CD4-positive, alpha-beta T cell treated with Interleukin-4 for 1 hour (primary cell): ENCODE measurements at regions not wholly inside any gene's neighbourhood (a gene's known extent, or its start where the extent isn't known, plus 50 kb on each side); places are given as distances from the start of the nearest gene placed in this dataset.
"Not testable (repeated sequence)": the region's sequence is repeated elsewhere in the genome, so short reads cannot be mapped to it uniquely, and the experiment has no call there.

Source experiments
- DNase-seq, 2 donors: peaks; one replicate each; pipeline ENCODE4 v3.0.0-alpha.2; 2020 to 2022

- DNase-seq = no peak
Measured at GRCh38 chr5:62132276-62132675, 173.7 kb upstream of the KIF2A start.

GRCh38 chr5:62133426-62133825 lies 172.6 kb upstream of the KIF2A start:
- no peak for DNase-seq

DNA sequence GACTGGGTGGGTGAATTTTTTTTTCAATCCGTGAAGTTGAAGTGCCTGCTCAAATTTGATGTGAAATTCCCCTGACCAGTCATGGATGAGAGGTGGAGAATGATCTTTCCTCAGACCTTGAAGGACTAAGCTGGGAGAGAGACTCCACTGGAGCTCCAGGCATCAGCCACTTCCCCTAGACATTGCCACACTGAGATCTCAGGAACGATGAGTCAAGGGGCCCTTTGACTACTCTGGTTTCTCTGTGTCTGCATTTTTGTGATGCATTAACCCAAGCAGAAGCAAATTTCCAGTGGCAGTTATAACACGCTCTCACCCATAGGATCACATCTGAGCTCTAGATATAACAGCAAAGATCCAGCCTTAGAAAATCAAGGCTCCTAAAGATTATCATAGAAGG lies 171.2 kb upstream of the KIF2A start:
- no peak for DNase-seq

- no peak for DNase-seq
Measured at GRCh38 chr5:62137628-62138027, 168.4 kb upstream of the KIF2A start.

DNA sequence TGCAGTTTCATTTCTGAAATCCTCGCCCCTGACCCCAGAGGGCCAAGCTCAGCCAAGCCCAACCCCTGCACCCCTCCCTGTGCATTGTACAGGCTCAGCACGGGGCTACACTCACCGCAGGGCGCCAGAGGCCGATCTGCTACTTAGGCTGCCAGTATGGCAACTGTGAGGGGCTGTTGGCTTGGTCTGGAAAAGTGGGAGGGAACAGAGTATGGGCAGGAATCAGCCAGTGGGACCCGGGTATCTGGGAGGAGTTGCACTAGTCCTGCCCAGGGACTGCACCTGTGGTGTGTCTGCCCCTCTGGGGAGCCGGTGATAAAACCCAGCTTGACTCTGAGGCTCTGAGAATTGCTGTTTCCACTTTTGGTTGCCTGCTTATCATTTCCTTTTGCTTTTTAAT lies 167.4 kb upstream of the KIF2A start:
- no peak for DNase-seq

DNA sequence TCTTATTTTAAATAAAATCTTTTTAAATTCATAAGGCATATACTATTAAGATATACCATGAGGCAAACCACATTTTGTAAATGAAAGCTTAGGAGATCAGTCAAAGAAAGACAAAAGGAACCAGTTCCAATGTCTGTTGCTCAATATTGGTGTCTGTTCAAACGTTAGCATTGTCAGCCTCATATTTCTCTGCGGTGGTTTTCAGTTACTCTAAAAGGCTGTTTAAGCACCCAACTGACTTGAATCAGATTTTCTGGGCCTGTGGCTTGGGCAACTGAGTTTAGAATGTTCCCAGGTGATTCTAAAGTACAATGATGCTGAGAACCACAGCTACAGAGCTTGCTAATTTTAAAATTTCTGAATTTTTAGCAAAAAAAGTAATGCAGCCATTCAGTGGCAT lies 166.3 kb upstream of the KIF2A start:
- no peak for DNase-seq

- DNase-seq = no peak
Measured at GRCh38 chr5:62142351-62142750, 163.7 kb upstream of the KIF2A start.

DNA sequence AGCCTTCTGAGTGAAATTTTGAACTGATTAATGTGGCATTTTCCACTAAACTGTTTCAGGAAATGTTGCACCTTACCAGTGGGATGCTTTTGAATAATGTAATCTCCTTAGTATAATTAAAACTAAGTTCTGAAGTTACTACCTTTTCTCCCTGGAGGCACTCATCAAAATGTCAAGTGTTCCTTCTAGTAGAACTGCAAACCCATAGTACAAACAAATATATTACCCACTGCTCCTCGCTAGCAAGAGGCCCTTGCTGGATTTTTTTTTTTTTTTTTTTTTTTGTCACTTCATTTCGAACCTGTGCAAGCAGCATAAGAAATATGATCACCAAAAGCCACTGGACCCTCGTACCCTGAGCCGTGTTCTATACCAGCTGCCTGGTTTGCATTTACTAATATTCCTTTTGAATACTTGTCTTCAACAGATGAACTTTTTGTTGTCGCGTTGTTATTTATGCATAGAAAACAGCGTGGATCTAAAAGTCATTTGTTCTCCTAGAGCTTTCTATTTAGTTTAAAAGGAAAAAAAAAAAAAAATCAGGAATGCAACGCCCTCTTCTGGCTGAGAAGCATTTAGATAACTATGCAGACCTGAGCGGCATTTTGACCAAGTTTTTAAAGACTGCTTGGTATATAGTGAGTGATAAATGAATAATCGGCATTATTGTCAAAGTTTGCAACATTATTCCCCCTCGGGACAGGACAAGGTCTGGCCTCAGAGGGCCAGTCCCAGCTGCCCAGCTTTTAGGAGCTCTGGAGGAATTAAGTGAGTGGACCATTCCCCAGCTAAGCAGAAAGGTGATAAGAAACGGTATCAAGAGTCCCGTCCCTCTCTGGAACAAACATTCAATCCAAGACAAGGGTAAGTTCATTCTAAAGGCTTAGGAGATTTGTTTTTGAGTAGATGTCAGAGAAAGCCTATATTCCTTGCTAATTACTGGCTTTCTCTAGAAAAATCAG lies 162.5 kb upstream of the KIF2A start:
- no peak for DNase-seq

DNA sequence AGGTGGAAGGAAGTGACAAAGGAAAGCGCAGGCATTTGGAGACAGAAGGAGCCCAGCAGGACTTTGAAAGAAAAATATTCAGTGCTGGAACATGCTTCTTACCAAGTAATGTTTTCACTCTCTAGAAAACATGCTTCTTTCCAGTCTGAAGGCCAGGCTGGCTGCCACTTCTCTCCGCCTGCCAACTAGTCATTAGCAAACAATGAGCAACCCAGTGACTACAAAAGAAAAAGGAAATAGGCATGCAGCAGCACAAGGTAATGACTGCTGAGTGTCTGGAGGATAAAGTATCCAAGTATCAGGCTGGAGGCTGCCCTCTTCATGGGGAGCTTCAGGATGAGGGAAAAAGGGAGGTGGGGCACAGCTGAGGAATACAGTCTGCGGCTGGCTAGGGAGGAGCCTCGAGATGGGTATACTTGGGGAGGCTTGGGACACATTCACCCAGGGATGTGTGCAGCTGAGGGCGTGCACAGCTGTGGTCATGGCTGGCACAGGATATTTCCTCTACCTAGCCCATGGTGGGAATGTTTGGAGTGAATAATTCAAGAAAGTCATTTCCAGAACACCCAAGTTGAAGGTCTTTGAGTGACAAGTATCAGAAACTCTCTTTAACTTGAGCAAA lies 161.5 kb upstream of the KIF2A start:
- DNase-seq = no peak

GRCh38 chr5:62149879-62150278 lies 156.1 kb upstream of the KIF2A start:
- no peak for DNase-seq

GRCh38 chr5:62152394-62153087 lies 153.5 kb upstream of the KIF2A start:
- no peak for DNase-seq

- no peak for DNase-seq
Measured at GRCh38 chr5:62154758-62155157, 151.2 kb upstream of the KIF2A start.

DNA sequence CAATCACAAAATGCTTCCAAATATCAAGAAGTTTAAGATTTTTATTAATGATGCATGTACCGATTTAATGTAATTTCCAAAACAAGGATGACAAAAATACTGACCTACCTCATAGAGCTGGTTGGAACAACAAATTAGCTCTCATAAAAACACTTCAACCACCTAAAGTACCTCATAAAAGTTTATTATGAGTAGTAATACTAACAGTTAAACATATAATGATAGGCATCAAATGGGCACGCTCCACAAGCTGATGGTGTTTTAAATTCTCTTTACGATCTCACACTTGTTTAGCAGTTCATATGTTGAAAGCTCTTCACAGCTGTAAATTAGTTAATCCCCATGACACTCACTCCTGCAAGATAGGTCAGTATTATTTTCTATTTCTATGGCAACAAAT lies 150.0 kb upstream of the KIF2A start:
- DNase-seq = no peak

- no peak for DNase-seq
Measured at GRCh38 chr5:62167561-62168057, 138.4 kb upstream of the KIF2A start.

- DNase-seq = no peak
Measured at GRCh38 chr5:62168506-62169281, 137.3 kb upstream of the KIF2A start.

DNA sequence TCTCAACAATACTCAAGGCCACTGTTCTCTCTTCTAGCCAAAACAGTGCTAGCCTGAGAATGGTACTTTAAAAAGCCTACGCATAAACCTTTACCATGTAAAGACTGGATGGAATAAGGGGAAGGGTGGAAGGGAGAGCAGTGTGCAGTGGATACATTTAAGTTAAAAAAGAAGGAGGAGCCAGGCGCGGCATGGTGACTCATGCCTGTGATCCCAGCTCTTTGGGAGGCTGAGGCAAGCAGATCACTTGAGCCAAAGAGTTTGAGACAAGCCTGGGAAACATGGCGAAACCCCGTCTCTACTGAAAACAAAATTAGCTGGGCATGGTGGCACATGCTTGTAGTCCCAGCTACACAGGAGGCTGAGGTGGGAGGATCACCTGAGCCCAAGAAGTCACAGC lies 127.7 kb upstream of the KIF2A start:
- DNase-seq = no peak

DNA sequence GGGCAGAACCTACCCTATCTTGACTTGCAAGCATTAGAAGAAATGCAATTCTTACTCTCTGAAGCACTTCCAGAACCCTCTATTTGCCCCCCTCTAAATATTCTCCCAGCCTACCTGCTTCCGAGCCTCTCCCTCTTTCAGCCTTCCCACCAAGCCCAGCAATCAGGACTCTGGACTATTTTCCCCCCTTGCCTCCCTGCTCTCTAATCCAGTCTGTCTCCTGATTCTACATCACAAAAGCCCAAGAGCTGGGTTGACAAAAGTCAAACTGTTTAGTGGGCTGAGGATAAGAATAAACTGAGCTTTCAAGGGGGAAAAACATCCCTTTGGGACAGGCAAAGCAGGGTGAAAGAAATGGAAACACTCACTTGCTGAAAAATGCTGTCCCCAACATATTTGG lies 123.2 kb upstream of the KIF2A start:
- no peak for DNase-seq

- no peak for DNase-seq
Measured at GRCh38 chr5:62183727-62184126, 122.3 kb upstream of the KIF2A start.

GRCh38 chr5:62184444-62184843 lies 121.6 kb upstream of the KIF2A start:
- DNase-seq = no peak

- no peak for DNase-seq
Measured at GRCh38 chr5:62190173-62190572, 115.8 kb upstream of the KIF2A start.

GRCh38 chr5:62190931-62191330 lies 115.1 kb upstream of the KIF2A start:
- no peak for DNase-seq

- no peak for DNase-seq
Measured at GRCh38 chr5:62192958-62193357, 113.0 kb upstream of the KIF2A start.

DNA sequence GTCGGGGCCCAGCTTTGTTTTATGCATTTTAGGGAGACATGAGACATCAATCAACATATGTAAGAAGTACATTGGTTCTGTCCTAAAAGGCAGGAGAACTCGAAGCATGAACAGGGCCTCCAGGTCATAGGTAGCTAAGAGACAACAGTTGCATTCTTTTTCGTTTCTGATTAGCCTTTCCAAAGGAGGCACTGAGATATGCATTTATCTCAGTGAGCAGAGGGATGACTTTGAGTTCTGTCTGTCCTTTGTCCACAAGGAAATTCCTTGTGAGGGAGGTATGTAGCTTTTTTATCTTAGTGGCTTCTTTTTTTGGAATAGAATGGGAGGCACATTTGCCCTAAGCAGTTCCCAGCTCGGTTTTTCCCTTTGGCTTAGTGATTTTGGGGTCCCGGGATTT lies 109.5 kb upstream of the KIF2A start:
- DNase-seq = not testable (repeated sequence)
